H54 (cell line): ENCODE measurements at regions not wholly inside any gene's neighbourhood (a gene's known extent, or its start where the extent isn't known, plus 50 kb on each side); places are given as distances from the start of the nearest gene placed in this dataset.
"Not testable (repeated sequence)": the region's sequence is repeated elsewhere in the genome, so short reads cannot be mapped to it uniquely, and the experiment has no call there.

ENCODE experiments used
- DNase-seq: peaks from one replicate; pipeline ENCODE4 v3.0.0; 2011; ENCODE audit warnings: low spot score, mixed read lengths; ENCODE audit not compliant: insufficient read length
- FAIRE-seq: peaks from 3 replicates; lab custom pipeline; 2011; peaks lifted over from hg19 to GRCh38; lab: Jason Lieb, UNC
- POLR2A ChIP-seq: IDR thresholded peaks from 2 replicates; pipeline ENCODE4 v1.6.1; 2011; ENCODE audit warnings: low read depth, mild to moderate bottlenecking, low read length

- FAIRE-seq (no peak), DNase-seq (no peak)
- TF ChIP-seq POLR2A: no peak
These were observed 127.1 kb upstream of the ZFP64 start for GRCh38 chr20:52318651-52319050.

- FAIRE-seq (no peak), DNase-seq (no peak)
These were observed 121.9 kb upstream of the ZFP64 start for GRCh38 chr20:52313341-52313963.

GRCh38 chr20:52312132-52312729, 120.7 kb upstream of the ZFP64 start:
- FAIRE-seq (no peak), DNase-seq (peak; percentile 23)
- TF ChIP-seq POLR2A: no peak

More at GRCh38 chr20:52313341-52313963, 121.9 kb upstream of the ZFP64 start:
- TF ChIP-seq POLR2A: no peak

GRCh38 chr20:52311209-52311794, 119.7 kb upstream of the ZFP64 start:
- TF ChIP-seq POLR2A: no peak
- no peak for DNase-seq
- FAIRE-seq: no peak

GRCh38 chr20:52309181-52309580, 117.6 kb upstream of the ZFP64 start:
- TF ChIP-seq POLR2A: no peak
- FAIRE-seq (no peak), DNase-seq (no peak)

GRCh38 chr20:52306477-52306876, 114.9 kb upstream of the ZFP64 start:
- DNase-seq: no peak
- no peak for FAIRE-seq
- TF ChIP-seq POLR2A: no peak

GRCh38 chr20:52305858-52306257, 114.3 kb upstream of the ZFP64 start:
- TF ChIP-seq POLR2A: no peak
- no peak for FAIRE-seq
- no peak for DNase-seq

GRCh38 chr20:52305024-52305645, 113.6 kb upstream of the ZFP64 start:
- no peak for TF ChIP-seq POLR2A
- DNase-seq (no peak), FAIRE-seq (no peak)

- no peak for DNase-seq
- TF ChIP-seq POLR2A: no peak
- no peak for FAIRE-seq
These were observed 111.8 kb upstream of the ZFP64 start for GRCh38 chr20:52303281-52303950.

- no peak for TF ChIP-seq POLR2A
- DNase-seq: no peak
- FAIRE-seq: no peak
These were observed 111.2 kb upstream of the ZFP64 start for GRCh38 chr20:52302736-52303135.

GRCh38 chr20:52302051-52302450, 110.5 kb upstream of the ZFP64 start:
- DNase-seq, FAIRE-seq: not testable (repeated sequence)

- DNase-seq: no peak
- no peak for FAIRE-seq
- TF ChIP-seq POLR2A: no peak
These were observed 104.0 kb upstream of the ZFP64 start for GRCh38 chr20:52295556-52295955.

- no peak for TF ChIP-seq POLR2A
- FAIRE-seq (no peak), DNase-seq (no peak)
These were observed 102.6 kb upstream of the ZFP64 start for GRCh38 chr20:52294106-52294628.

GRCh38 chr20:52291109-52291508, 99.5 kb upstream of the ZFP64 start:
- TF ChIP-seq POLR2A: no peak
- FAIRE-seq: no peak
- DNase-seq: no peak
